HEK293T (cell line): ENCODE measurements at regions not wholly inside any gene's neighbourhood (a gene's known extent, or its start where the extent isn't known, plus 50 kb on each side); places are given as distances from the start of the nearest gene placed in this dataset.
"Not testable (repeated sequence)": the region's sequence is repeated elsewhere in the genome, so short reads cannot be mapped to it uniquely, and the experiment has no call there.

ENCODE experiments used
- CTCF ChIA-PET: fragments of 350-600 bp; formaldehyde crosslinking; extraction: SDS; loops from one replicate; lab custom pipeline; 2021; ENCODE audit warnings: antibody characterized with exemption, inconsistent platforms; lab: Yijun Ruan, JAX
- POLR2A ChIA-PET: fragments of 350-600 bp; formaldehyde crosslinking; extraction: SDS; loops from one replicate; lab custom pipeline; 2020; ENCODE audit warnings: antibody characterized with exemption, inconsistent platforms; lab: Yijun Ruan, JAX
- DNase-seq: peaks from one replicate; pipeline ENCODE4 v3.0.0; 2012; ENCODE audit warnings: mixed read lengths; ENCODE audit errors: extremely low spot score
- ARNT ChIP-seq: fragments of 450-650 bp; IDR thresholded peaks from 2 replicates; pipeline ENCODE4 v1.6.1; 2017; ENCODE audit warnings: mild to moderate bottlenecking
- BHLHE40 ChIP-seq: fragments of 450-650 bp; IDR thresholded peaks from 2 replicates; pipeline ENCODE4 v1.6.1; 2016; ENCODE audit warnings: mild to moderate bottlenecking, moderate library complexity, borderline replicate concordance
- CTBP1 ChIP-seq: fragments of 450-650 bp; IDR thresholded peaks from 2 replicates; pipeline ENCODE4 v1.6.1; 2016; ENCODE audit warnings: borderline replicate concordance
- ELF4 ChIP-seq: fragments of 450-650 bp; IDR thresholded peaks from 2 replicates; pipeline ENCODE4 v1.6.1; 2017; ENCODE audit warnings: antibody characterized with exemption
- FOXA1 ChIP-seq: fragments of 450-650 bp; IDR thresholded peaks from 2 replicates; pipeline ENCODE4 v1.6.1; 2016; ENCODE audit warnings: mild to moderate bottlenecking
- FOXM1 ChIP-seq: fragments of 450-650 bp; IDR thresholded peaks from 2 replicates; pipeline ENCODE4 v1.6.1; 2017; ENCODE audit warnings: mild to moderate bottlenecking, borderline replicate concordance
- HDGF ChIP-seq: fragments of 450-650 bp; IDR thresholded peaks from 2 replicates; pipeline ENCODE4 v1.6.1; 2017; ENCODE audit warnings: antibody characterized with exemption, borderline replicate concordance
- L3MBTL2 ChIP-seq: fragments of 450-650 bp; conservative IDR thresholded peaks from 2 replicates; pipeline ENCODE4 v1.6.1; 2016; ENCODE audit warnings: mild to moderate bottlenecking
- LEF1 ChIP-seq: fragments of 450-650 bp; IDR thresholded peaks from 2 replicates; pipeline ENCODE4 v1.6.1; 2017; ENCODE audit warnings: mild to moderate bottlenecking, borderline replicate concordance
- NFRKB ChIP-seq: fragments of 450-650 bp; IDR thresholded peaks from 2 replicates; pipeline ENCODE4 v1.6.1; 2016; ENCODE audit warnings: mild to moderate bottlenecking, moderate library complexity
- SP1 ChIP-seq: fragments of 450-650 bp; IDR thresholded peaks from 2 replicates; pipeline ENCODE4 v1.6.1; 2017
- SUZ12 ChIP-seq: fragments of 450-650 bp; IDR thresholded peaks from 2 replicates; pipeline ENCODE4 v1.6.1; 2016; ENCODE audit warnings: mild to moderate bottlenecking
- TARDBP ChIP-seq: fragments of 450-650 bp; IDR thresholded peaks from 2 replicates; pipeline ENCODE4 v1.6.1; 2016
- ZNF384 ChIP-seq: fragments of 450-650 bp; IDR thresholded peaks from 2 replicates; pipeline ENCODE4 v1.6.1; 2016
- TF ChIP-seq, protein P1 (sequence below): fragments of 450-650 bp; IDR thresholded peaks from 2 replicates; pipeline ENCODE4 v1.6.1; 2016

GRCh38 chr3:185306286-185306685 is 52.4 kb upstream of the EHHADH start:
- CTCF ChIA-PET, POLR2A ChIA-PET: not testable (repeated sequence)

GRCh38 chr3:185306847-185307246 is 53.0 kb upstream of the EHHADH start:
- no peak for TF ChIP-seq FOXA1
- TF ChIP-seq HDGF, result no peak
- TF ChIP-seq, protein P1, sequence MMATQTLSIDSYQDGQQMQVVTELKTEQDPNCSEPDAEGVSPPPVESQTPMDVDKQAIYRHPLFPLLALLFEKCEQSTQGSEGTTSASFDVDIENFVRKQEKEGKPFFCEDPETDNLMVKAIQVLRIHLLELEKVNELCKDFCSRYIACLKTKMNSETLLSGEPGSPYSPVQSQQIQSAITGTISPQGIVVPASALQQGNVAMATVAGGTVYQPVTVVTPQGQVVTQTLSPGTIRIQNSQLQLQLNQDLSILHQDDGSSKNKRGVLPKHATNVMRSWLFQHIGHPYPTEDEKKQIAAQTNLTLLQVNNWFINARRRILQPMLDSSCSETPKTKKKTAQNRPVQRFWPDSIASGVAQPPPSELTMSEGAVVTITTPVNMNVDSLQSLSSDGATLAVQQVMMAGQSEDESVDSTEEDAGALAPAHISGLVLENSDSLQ, result no peak
- TF ChIP-seq SUZ12, result no peak
- TF ChIP-seq SP1, result no peak
- TF ChIP-seq LEF1, result no peak
- TF ChIP-seq ZNF384, result no peak
- TF ChIP-seq L3MBTL2, result no peak
- no peak for DNase-seq
- ChIA-PET CTCF (no interaction called here), POLR2A (no interaction called here)

More at GRCh38 chr3:185306286-185306685, 52.4 kb upstream of the EHHADH start:
- DNase-seq, result not testable (repeated sequence)

- ChIA-PET POLR2A (no interaction called here), CTCF (interaction anchor here (1.2 kb wide), 1 partner anchor 537 kb away, joined by 3 read pairs; no protein-coding TSS in a partner anchor)
- TF ChIP-seq L3MBTL2 (no peak), TARDBP (no peak), CTBP1 (no peak), ARNT (no peak), BHLHE40 (no peak)
- DNase-seq, result peak; percentile 42
Observed at GRCh38 chr3:185308126-185308754, 54.4 kb upstream of the EHHADH start.

- ChIA-PET POLR2A (no interaction called here), CTCF (interaction anchor here (0.5 to 1.2 kb wide), 2 partner anchors 538 to 542 kb away, joined by 3 read pairs; no protein-coding TSS in a partner anchor)
- TF ChIP-seq SUZ12, result no peak
- TF ChIP-seq CTBP1, result no peak
- TF ChIP-seq FOXM1, result no peak
- DNase-seq, result no peak
Observed at GRCh38 chr3:185309302-185309701, 53.6 kb upstream of the MAP3K13 start.

DNA sequence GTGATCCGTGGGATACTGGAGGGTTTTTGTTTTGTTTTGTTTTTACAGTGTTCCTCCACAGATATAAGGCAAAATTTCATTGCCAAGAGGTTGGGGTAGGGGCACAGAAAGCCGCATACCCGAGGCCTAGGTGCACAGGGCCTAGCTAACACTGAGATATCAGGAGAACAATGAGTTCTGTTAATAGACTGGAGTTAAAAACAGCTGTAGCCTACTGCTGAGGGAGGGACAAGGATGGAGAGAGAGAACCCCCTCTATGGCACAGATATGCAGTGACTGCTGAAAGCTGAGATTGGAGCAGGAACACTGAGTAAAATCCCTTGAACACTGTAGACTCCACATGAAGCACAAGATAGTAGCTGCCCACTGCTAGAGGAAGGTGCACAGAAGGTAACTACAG is 53.1 kb upstream of the MAP3K13 start:
- ChIA-PET CTCF (interaction anchor here (1.2 kb wide), 1 partner anchor 539 kb away, joined by 3 read pairs; no protein-coding TSS in a partner anchor), POLR2A (no interaction called here)
- DNase-seq, result no peak
- TF ChIP-seq LEF1, result no peak
- no peak for TF ChIP-seq FOXM1
- TF ChIP-seq BHLHE40, result no peak
- TF ChIP-seq ELF4, result no peak
- TF ChIP-seq L3MBTL2, result no peak

DNA sequence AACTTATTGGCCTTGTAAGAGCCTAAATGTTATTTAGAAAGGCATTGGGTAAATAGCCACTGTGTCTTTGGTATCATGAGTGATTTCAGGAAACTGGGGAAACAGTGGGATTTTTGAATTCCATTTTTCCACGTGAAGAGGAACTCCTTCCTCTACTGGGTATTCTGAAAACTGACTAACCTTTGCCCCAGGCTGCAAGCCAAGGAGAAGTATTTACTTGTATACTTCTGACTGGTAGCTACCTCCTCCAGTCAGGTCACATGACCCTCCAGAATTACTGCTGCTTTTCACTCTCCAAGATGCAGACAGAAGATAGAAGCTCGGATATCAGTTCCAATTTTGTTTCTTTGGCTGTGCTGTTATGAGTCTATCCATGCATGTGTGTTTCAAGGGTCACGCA is 50.9 kb upstream of the MAP3K13 start:
- CTCF ChIA-PET, result no interaction called here
- TF ChIP-seq SUZ12 (no peak), ARNT (no peak), NFRKB (no peak), CTBP1 (no peak), HDGF (no peak), FOXM1 (no peak), L3MBTL2 (no peak), SP1 (no peak), FOXA1 (no peak)

More for the DNA sequence above, 50.9 kb upstream of the MAP3K13 start:
- POLR2A ChIA-PET, result no interaction called here
- no peak for DNase-seq
